CD14-positive monocyte (primary cell): ENCODE measurements at regions not wholly inside any gene's neighbourhood (a gene's known extent, or its start where the extent isn't known, plus 50 kb on each side); places are given as distances from the start of the nearest gene placed in this dataset.
A peak's percentile ranks its signal among the peaks of the same experiment; 100 is the strongest.

Experiments used
- DNase-seq, 3 donors: peaks; one replicate each; pipeline ENCODE4 v3.0.0-alpha.2; 2011 to 2022
- H2AFZ ChIP-seq: 2 replicates; pipeline ENCODE4 v1.6.0; 2012; ENCODE audit warnings: mild to moderate bottlenecking, low read depth, low read length, inconsistent platforms; ENCODE audit not compliant: insufficient read depth, poor library complexity, severe bottlenecking
- H3K27ac ChIP-seq, 2 donors: 1 replicate in 1 of 2; 2 replicates in 1 of 2; pipeline ENCODE4 v1.5.1; 2012 to 2013; ENCODE audit warnings: low read length in 2 of 2, control low read depth in 1 of 2, inconsistent platforms in 1 of 2, low read depth in 1 of 2, mild to moderate bottlenecking in 1 of 2
- H3K27me3 ChIP-seq, 2 donors: one replicate each; pipeline versions ENCODE4 v1.6.0 to v1.6.1; 2011 to 2013; ENCODE audit warnings: low read length in 2 of 2; ENCODE audit not compliant: control insufficient read depth in 2 of 2, insufficient read depth in 2 of 2
- H3K36me3 ChIP-seq, 2 donors: replicated peaks in 1 of 2; 1 replicate in 1 of 2; 2 replicates in 1 of 2; pipeline versions ENCODE4 v1.5.1 to v1.6.1; 2012 to 2013; ENCODE audit warnings: low read length in 2 of 2, control low read depth in 1 of 2, inconsistent platforms in 1 of 2, mild to moderate bottlenecking in 1 of 2; ENCODE audit not compliant: insufficient read depth in 2 of 2, control insufficient read depth in 1 of 2
- H3K4me1 ChIP-seq, 2 donors: 1 replicate in 1 of 2; 2 replicates in 1 of 2; pipeline versions ENCODE4 v1.5.1 to v1.6.1; 2012 to 2013; ENCODE audit warnings: low read length in 2 of 2, control low read depth in 1 of 2, inconsistent platforms in 1 of 2, mild to moderate bottlenecking in 1 of 2, moderate library complexity in 1 of 2; ENCODE audit not compliant: insufficient read depth in 2 of 2, control insufficient read depth in 1 of 2
- H3K4me2 ChIP-seq: replicated peaks from 2 replicates; pipeline ENCODE3; 2012; ENCODE audit warnings: low read length, moderate library complexity, mild to moderate bottlenecking; ENCODE audit not compliant: poor library complexity, severe bottlenecking; ENCODE audit errors: extremely low read depth
- H3K4me3 ChIP-seq, 3 experiments: fragments of 200-600 bp in 1 of 3; sonication (generic) in 1 of 3; replicated peaks in 1 of 3; 1 replicate in 2 of 3; 2 replicates in 1 of 3; pipeline ENCODE4 v1.5.1; 2011 to 2013; ENCODE audit warnings: low read length in 3 of 3, mild to moderate bottlenecking in 3 of 3, control low read depth in 2 of 3, low read depth in 2 of 3, inconsistent platforms in 1 of 3, moderate library complexity in 1 of 3
- H3K79me2 ChIP-seq: 2 replicates; pipeline ENCODE4 v1.6.0; 2012; ENCODE audit warnings: mild to moderate bottlenecking, control low read depth, inconsistent platforms, low read length, moderate library complexity; ENCODE audit not compliant: insufficient read depth
- H3K9ac ChIP-seq: 2 replicates; pipeline ENCODE4 v1.6.0; 2017; ENCODE audit warnings: low read length, mild to moderate bottlenecking; ENCODE audit not compliant: insufficient read depth, poor library complexity, severe bottlenecking
- H3K9me3 ChIP-seq, 2 donors: replicated peaks in 1 of 2; 1 replicate in 1 of 2; 2 replicates in 1 of 2; pipeline versions ENCODE4 v1.5.1 to v1.6.1; 2012 to 2013; ENCODE audit warnings: low read length in 2 of 2, control low read depth in 1 of 2; ENCODE audit not compliant: control insufficient read depth in 1 of 2, insufficient read depth in 1 of 2
- H4K20me1 ChIP-seq: 2 replicates; pipeline ENCODE4 v1.6.0; 2012; ENCODE audit warnings: mild to moderate bottlenecking, low read length, control low read depth, moderate library complexity; ENCODE audit not compliant: insufficient read depth
- H3K27ac Mint-ChIP-seq, 7 donors: one replicate each; pipeline ENCODE4 v1.8.0; 2020; ENCODE audit warnings: mild to moderate bottlenecking in 7 of 7, mixed read lengths in 7 of 7, moderate library complexity in 6 of 7, inconsistent platforms in 2 of 7
- H3K27me3 Mint-ChIP-seq, 3 donors: one replicate each; pipeline ENCODE4 v1.8.0; 2021 to 2022; ENCODE audit warnings: low read depth in 3 of 3, mild to moderate bottlenecking in 3 of 3, mixed read lengths in 3 of 3, moderate library complexity in 3 of 3, inconsistent platforms in 1 of 3
- H3K36me3 Mint-ChIP-seq, 2 donors: one replicate each; pipeline ENCODE4 v1.8.0; 2020; ENCODE audit warnings: mixed read lengths in 2 of 2, inconsistent platforms in 1 of 2, mild to moderate bottlenecking in 1 of 2
- H3K4me1 Mint-ChIP-seq: one replicate; pipeline ENCODE4 v1.8.0; 2020; ENCODE audit warnings: mild to moderate bottlenecking, mixed read lengths
- H3K4me3 Mint-ChIP-seq, 2 donors: one replicate each; pipeline ENCODE4 v1.8.0; 2020; ENCODE audit warnings: mild to moderate bottlenecking in 2 of 2, mixed read lengths in 2 of 2, moderate library complexity in 1 of 2
- H3K9me3 Mint-ChIP-seq, 7 donors: one replicate each; pipeline ENCODE4 v1.8.0; 2020 to 2022; ENCODE audit warnings: mixed read lengths in 7 of 7, mild to moderate bottlenecking in 6 of 7, moderate library complexity in 6 of 7, inconsistent platforms in 2 of 7
- WGBS: methylation state at CpG from one replicate; pipeline ENCODE4 v1.1.5; 2013; ENCODE audit warnings: missing lambda C conversion rate; ENCODE audit not compliant: insufficient coverage; 5-methylcytosine and 5-hydroxymethylcytosine counted together
- intact Hi-C, 2 donors: fragments of 100-400 bp; cut with micrococcal nuclease; formaldehyde crosslinking; loops; one replicate each; pipeline versions ENCODE4 v1.15.0 to v1.15.1; 2023
- TF ChIP-seq, protein P1 (sequence below): fragments of 200-600 bp; IDR thresholded peaks from one replicate; pipeline ENCODE4 v1.8.0; 2022; ENCODE audit warnings: antibody characterized with exemption, mild to moderate bottlenecking

DNA sequence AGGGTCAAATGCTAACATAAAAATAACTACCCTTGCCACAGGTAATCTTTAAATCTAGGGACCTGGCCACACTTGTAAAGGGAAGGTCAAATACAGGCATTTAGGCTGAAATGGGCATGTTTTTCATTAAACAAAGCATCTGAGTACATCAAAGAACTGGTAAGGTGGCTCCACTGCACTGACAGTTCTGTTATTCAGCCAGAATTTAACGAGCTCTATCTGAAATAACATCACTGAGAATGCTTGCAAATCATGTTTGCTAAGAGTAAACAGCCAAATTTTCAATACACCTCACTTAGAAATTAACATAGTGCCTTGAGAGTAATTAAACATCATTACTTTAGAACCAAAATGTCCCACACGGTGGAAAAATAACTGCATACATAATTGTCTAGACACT is 118.9 kb downstream of the MTHFS start:
- intact Hi-C loops, result no loop called here
- H3K4me1 ChIP-seq, result peaks cover 6 to 7% of the 10 kb centered on the region in 2 donors
- no peak overlapping the region for H3K27ac ChIP-seq
- no peak overlapping the region for H2AFZ ChIP-seq
- no peaks in the 10 kb centered on the region for H3K36me3 Mint-ChIP-seq
- peaks cover 16 to 22% (median 18%) of the 10 kb centered on the region in 7 donors for H3K9me3 Mint-ChIP-seq
- H3K79me2 ChIP-seq, result no peaks in the 10 kb centered on the region
- no CpG with 5 or more reads among the region's 2 CpGs for WGBS
- H3K9me3 ChIP-seq, result peaks cover 11 to 13% of the 10 kb centered on the region in 2 donors
- DNase-seq, result no peak
- TF ChIP-seq, protein P1, sequence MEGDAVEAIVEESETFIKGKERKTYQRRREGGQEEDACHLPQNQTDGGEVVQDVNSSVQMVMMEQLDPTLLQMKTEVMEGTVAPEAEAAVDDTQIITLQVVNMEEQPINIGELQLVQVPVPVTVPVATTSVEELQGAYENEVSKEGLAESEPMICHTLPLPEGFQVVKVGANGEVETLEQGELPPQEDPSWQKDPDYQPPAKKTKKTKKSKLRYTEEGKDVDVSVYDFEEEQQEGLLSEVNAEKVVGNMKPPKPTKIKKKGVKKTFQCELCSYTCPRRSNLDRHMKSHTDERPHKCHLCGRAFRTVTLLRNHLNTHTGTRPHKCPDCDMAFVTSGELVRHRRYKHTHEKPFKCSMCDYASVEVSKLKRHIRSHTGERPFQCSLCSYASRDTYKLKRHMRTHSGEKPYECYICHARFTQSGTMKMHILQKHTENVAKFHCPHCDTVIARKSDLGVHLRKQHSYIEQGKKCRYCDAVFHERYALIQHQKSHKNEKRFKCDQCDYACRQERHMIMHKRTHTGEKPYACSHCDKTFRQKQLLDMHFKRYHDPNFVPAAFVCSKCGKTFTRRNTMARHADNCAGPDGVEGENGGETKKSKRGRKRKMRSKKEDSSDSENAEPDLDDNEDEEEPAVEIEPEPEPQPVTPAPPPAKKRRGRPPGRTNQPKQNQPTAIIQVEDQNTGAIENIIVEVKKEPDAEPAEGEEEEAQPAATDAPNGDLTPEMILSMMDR, result no peak
- peaks cover 3 to 7% (median 6%) of the 10 kb centered on the region in 3 donors for H3K27me3 Mint-ChIP-seq
- no peak overlapping the region for H3K4me3 ChIP-seq
- no peaks in the 10 kb centered on the region for H3K36me3 ChIP-seq
- no peak overlapping the region for H3K4me3 Mint-ChIP-seq
- H3K4me2 ChIP-seq, result no peak overlapping the region
- H3K27ac Mint-ChIP-seq, result no peak overlapping the region
- H3K27me3 ChIP-seq, result no peaks in the 10 kb centered on the region
- H4K20me1 ChIP-seq, result no peaks in the 10 kb centered on the region
- no peak overlapping the region for H3K9ac ChIP-seq
- H3K4me1 Mint-ChIP-seq, result peaks cover 9% of the 10 kb centered on the region

DNA sequence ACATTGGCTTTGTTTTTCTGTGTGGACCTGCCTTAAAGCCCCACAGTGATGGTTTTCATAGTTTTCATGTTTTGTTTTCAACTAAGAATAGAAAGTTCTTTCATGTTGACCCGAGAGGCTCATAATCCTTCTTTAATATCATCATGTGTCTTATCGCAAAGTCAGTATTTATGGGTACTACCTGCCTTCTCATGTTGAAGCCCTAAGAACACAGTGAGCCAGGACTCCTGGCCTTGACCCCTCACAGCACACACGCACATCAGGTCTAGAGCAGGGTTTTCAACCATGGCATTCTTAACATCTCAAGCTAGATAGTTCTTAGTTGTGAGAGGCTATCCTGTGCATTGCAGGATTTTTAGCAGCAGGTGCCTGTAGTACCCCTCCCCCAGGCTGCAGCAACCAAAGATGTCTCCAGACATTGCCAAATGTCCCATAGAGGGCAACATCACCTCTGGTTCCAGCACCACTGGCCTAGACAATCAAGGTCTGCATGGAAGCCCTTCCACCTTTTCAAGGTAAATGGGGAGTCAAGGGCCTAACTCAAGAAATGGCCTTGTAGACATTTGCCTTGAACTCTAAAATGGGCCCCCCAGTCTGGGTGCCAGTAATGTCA is 118.3 kb downstream of the MTHFS start:
- no peaks in the 10 kb centered on the region for H3K79me2 ChIP-seq
- H3K27me3 ChIP-seq, result no peaks in the 10 kb centered on the region
- Mint-ChIP-seq H3K27me3 (peaks cover 3 to 7% (median 6%) of the 10 kb centered on the region in 3 donors), H3K9me3 (peaks cover 18 to 28% (median 21%) of the 10 kb centered on the region in 7 donors), H3K4me3 (no peak overlapping the region), H3K36me3 (no peaks in the 10 kb centered on the region), H3K27ac (peak overlapping the region in 1 of 7 donors; percentile 23), H3K4me1 (peaks cover 9% of the 10 kb centered on the region)
- no peak overlapping the region for H3K4me2 ChIP-seq
- TF ChIP-seq, protein P1, result no peak
- peaks cover 11 to 13% of the 10 kb centered on the region in 2 donors for H3K9me3 ChIP-seq
- 100% methylated on average over 1 of the region's 3 CpGs for WGBS
- no peak overlapping the region for H2AFZ ChIP-seq
- intact Hi-C loops, result no loop called here
- H3K4me1 ChIP-seq, result peaks cover 6 to 7% of the 10 kb centered on the region in 2 donors
- no peaks in the 10 kb centered on the region for H4K20me1 ChIP-seq
- no peaks in the 10 kb centered on the region for H3K36me3 ChIP-seq
- H3K9ac ChIP-seq, result no peak overlapping the region
- no peak for DNase-seq
- no peak overlapping the region for H3K4me3 ChIP-seq
- no peak overlapping the region for H3K27ac ChIP-seq
